ENCODE measurements at regions not wholly inside any gene's neighbourhood (a gene's known extent, or its start where the extent isn't known, plus 50 kb on each side); places are given as distances from the start of the nearest gene placed in this dataset.

GRCh38 chr11:130815956-130816355 lies 100.3 kb downstream of the SNX19 start:
- H3K27ac ChIP-seq: peak overlapping the region in 3 of 4 donors; percentile 16 to 51 (median 33)
- ATAC-seq: no peak
- peaks cover 0 to 3% (median 0%) of the 10 kb centered on the region in 4 donors for H3K27me3 ChIP-seq
- DNase-seq: no peak
- no peak for FAIRE-seq
- intact Hi-C loops (cut with DNase I): no loop called here
- no peak for TF ChIP-seq CTCF (IDR thresholded peaks at IDR 0.05)
- H3K36me3 ChIP-seq: no peaks in the 10 kb centered on the region
- H3K9me3 ChIP-seq: no peaks in the 10 kb centered on the region
- peaks cover 0 to 16% (median 0%) of the 10 kb centered on the region in 3 donors for H3K4me1 ChIP-seq
- 54 to 57% methylated on average over 7 of the region's 7 CpGs for WGBS, 2 donors
- no peak overlapping the region for H3K4me3 ChIP-seq

- intact Hi-C loops (cut with DNase I): no loop called here
- peak overlapping the region in 3 of 4 donors; percentile 33 to 51 (median 33) for H3K27ac ChIP-seq
- TF ChIP-seq CTCF (IDR thresholded peaks at IDR 0.05): no peak
- whole genome bisulfite sequencing, 2 donors: 18 to 21% methylated on average over 15 of the region's 15 CpGs
- peak; percentile 74 to 91 (median 86) for ATAC-seq
- H3K27me3 ChIP-seq: peaks cover 0 to 3% (median 0%) of the 10 kb centered on the region in 4 donors
- FAIRE-seq: no peak
- no peaks in the 10 kb centered on the region for H3K36me3 ChIP-seq
- peak in 1 of 6 donors; percentile 26 for DNase-seq
- no peak overlapping the region for H3K4me3 ChIP-seq
- peaks cover 0 to 16% (median 0%) of the 10 kb centered on the region in 3 donors for H3K4me1 ChIP-seq
- H3K9me3 ChIP-seq: no peaks in the 10 kb centered on the region
Observed at GRCh38 chr11:130816546-130817329, 99.5 kb downstream of the SNX19 start.

- intact Hi-C loops (cut with DNase I): no loop called here
- no peak for FAIRE-seq
- no peaks in the 10 kb centered on the region for H3K36me3 ChIP-seq
- peaks cover 0 to 16% (median 0%) of the 10 kb centered on the region in 3 donors for H3K4me1 ChIP-seq
- DNase-seq: no peak
- no peak for TF ChIP-seq CTCF (IDR thresholded peaks at IDR 0.05)
- H3K27me3 ChIP-seq: peaks cover 0 to 3% (median 0%) of the 10 kb centered on the region in 4 donors
- H3K4me3 ChIP-seq: no peak overlapping the region
- H3K9me3 ChIP-seq: no peaks in the 10 kb centered on the region
- ATAC-seq: peak in 3 of 4 donors; percentile 35 to 62 (median 37)
- peak overlapping the region in 2 of 4 donors; percentile 20 to 33 for H3K27ac ChIP-seq
Observed at GRCh38 chr11:130817330-130817944, 98.8 kb downstream of the SNX19 start.

- peaks cover 0 to 3% (median 0%) of the 10 kb centered on the region in 4 donors for H3K27me3 ChIP-seq
- no peaks in the 10 kb centered on the region for H3K9me3 ChIP-seq
- ATAC-seq: no peak
- no peak for FAIRE-seq
- no peak overlapping the region for H3K27ac ChIP-seq
- intact Hi-C loops (cut with DNase I): no loop called here
- TF ChIP-seq CTCF (IDR thresholded peaks at IDR 0.05): no peak
- peaks cover 0 to 16% (median 0%) of the 10 kb centered on the region in 3 donors for H3K4me1 ChIP-seq
- H3K36me3 ChIP-seq: no peaks in the 10 kb centered on the region
- no peak overlapping the region for H3K4me3 ChIP-seq
- 60 to 78% methylated on average over 6 of the region's 6 CpGs for WGBS, 2 donors
- DNase-seq: no peak
Observed at GRCh38 chr11:130819625-130820024, 96.7 kb downstream of the SNX19 start.

Small RNA genes lying in the stretch of these regions (microRNA-seq; reads per million reads assigned to microRNA genes)
- gene MIR8052: 0 reads per million in 2 donors
